HEK293T (cell line): ENCODE measurements at regions not wholly inside any gene's neighbourhood (a gene's known extent, or its start where the extent isn't known, plus 50 kb on each side); places are given as distances from the start of the nearest gene placed in this dataset.

Experiments
- CTCF ChIA-PET: fragments of 350-600 bp; formaldehyde crosslinking; extraction: SDS; loops from one replicate; lab custom pipeline; 2021; ENCODE audit warnings: antibody characterized with exemption, inconsistent platforms; lab: Yijun Ruan, JAX
- POLR2A ChIA-PET: fragments of 350-600 bp; formaldehyde crosslinking; extraction: SDS; loops from one replicate; lab custom pipeline; 2020; ENCODE audit warnings: antibody characterized with exemption, inconsistent platforms; lab: Yijun Ruan, JAX
- DNase-seq: peaks from one replicate; pipeline ENCODE4 v3.0.0; 2012; ENCODE audit warnings: mixed read lengths; ENCODE audit errors: extremely low spot score
- ARNT ChIP-seq: fragments of 450-650 bp; IDR thresholded peaks from 2 replicates; pipeline ENCODE4 v1.6.1; 2017; ENCODE audit warnings: mild to moderate bottlenecking
- BHLHE40 ChIP-seq: fragments of 450-650 bp; IDR thresholded peaks from 2 replicates; pipeline ENCODE4 v1.6.1; 2016; ENCODE audit warnings: mild to moderate bottlenecking, moderate library complexity, borderline replicate concordance
- CTBP1 ChIP-seq: fragments of 450-650 bp; IDR thresholded peaks from 2 replicates; pipeline ENCODE4 v1.6.1; 2016; ENCODE audit warnings: borderline replicate concordance
- ELF4 ChIP-seq: fragments of 450-650 bp; IDR thresholded peaks from 2 replicates; pipeline ENCODE4 v1.6.1; 2017; ENCODE audit warnings: antibody characterized with exemption
- FOXA1 ChIP-seq: fragments of 450-650 bp; IDR thresholded peaks from 2 replicates; pipeline ENCODE4 v1.6.1; 2016; ENCODE audit warnings: mild to moderate bottlenecking
- FOXK2 ChIP-seq: fragments of 450-650 bp; IDR thresholded peaks from 2 replicates; pipeline ENCODE4 v1.6.1; 2016; ENCODE audit warnings: mild to moderate bottlenecking
- FOXM1 ChIP-seq: fragments of 450-650 bp; IDR thresholded peaks from 2 replicates; pipeline ENCODE4 v1.6.1; 2017; ENCODE audit warnings: mild to moderate bottlenecking, borderline replicate concordance
- HDGF ChIP-seq: fragments of 450-650 bp; IDR thresholded peaks from 2 replicates; pipeline ENCODE4 v1.6.1; 2017; ENCODE audit warnings: antibody characterized with exemption, borderline replicate concordance
- L3MBTL2 ChIP-seq: fragments of 450-650 bp; conservative IDR thresholded peaks from 2 replicates; pipeline ENCODE4 v1.6.1; 2016; ENCODE audit warnings: mild to moderate bottlenecking
- LEF1 ChIP-seq: fragments of 450-650 bp; IDR thresholded peaks from 2 replicates; pipeline ENCODE4 v1.6.1; 2017; ENCODE audit warnings: mild to moderate bottlenecking, borderline replicate concordance
- NFRKB ChIP-seq: fragments of 450-650 bp; IDR thresholded peaks from 2 replicates; pipeline ENCODE4 v1.6.1; 2016; ENCODE audit warnings: mild to moderate bottlenecking, moderate library complexity
- PKNOX1 ChIP-seq: fragments of 450-650 bp; IDR thresholded peaks from 2 replicates; pipeline ENCODE4 v1.6.1; 2016
- SP1 ChIP-seq: fragments of 450-650 bp; IDR thresholded peaks from 2 replicates; pipeline ENCODE4 v1.6.1; 2017
- SUZ12 ChIP-seq: fragments of 450-650 bp; IDR thresholded peaks from 2 replicates; pipeline ENCODE4 v1.6.1; 2016; ENCODE audit warnings: mild to moderate bottlenecking
- TARDBP ChIP-seq: fragments of 450-650 bp; IDR thresholded peaks from 2 replicates; pipeline ENCODE4 v1.6.1; 2016
- ZNF384 ChIP-seq: fragments of 450-650 bp; IDR thresholded peaks from 2 replicates; pipeline ENCODE4 v1.6.1; 2016

DNA sequence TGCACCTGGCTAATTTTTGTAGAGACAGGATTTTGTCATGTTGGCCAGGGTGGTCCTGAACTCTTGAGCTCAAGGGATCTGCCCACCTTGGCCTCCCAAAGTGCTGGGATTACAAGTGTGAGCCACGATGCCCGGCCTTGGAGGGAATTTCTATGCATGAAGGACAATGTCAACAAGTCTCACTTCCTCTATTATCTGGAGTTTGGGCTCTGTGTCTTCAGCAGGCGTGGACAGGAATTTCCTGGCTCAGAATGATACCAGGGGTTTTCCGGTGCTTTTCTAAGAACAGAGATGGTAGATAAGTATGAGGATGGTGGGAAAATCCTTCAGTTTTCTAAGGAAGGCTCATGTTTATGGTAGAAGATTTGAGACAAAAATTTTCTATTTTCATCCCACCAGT lies 75.0 kb upstream of the CCDC60 start:
- TF ChIP-seq LEF1 (no peak), BHLHE40 (no peak), L3MBTL2 (no peak), ARNT (no peak), HDGF (no peak), SUZ12 (no peak), SP1 (no peak), CTBP1 (no peak), ELF4 (no peak), FOXM1 (no peak)
- ChIA-PET POLR2A (no interaction called here), CTCF (no interaction called here)

GRCh38 chr12:119262388-119262787 lies 72.1 kb upstream of the CCDC60 start:
- ChIA-PET POLR2A (no interaction called here), CTCF (no interaction called here)
- no peak for DNase-seq
- TF ChIP-seq SUZ12: no peak
- TF ChIP-seq ARNT: no peak
- no peak for TF ChIP-seq ELF4
- TF ChIP-seq FOXK2: no peak
- TF ChIP-seq HDGF: no peak
- no peak for TF ChIP-seq NFRKB
- no peak for TF ChIP-seq SP1
- no peak for TF ChIP-seq FOXM1
- no peak for TF ChIP-seq BHLHE40
- no peak for TF ChIP-seq CTBP1
- no peak for TF ChIP-seq PKNOX1
- TF ChIP-seq TARDBP: no peak
- TF ChIP-seq FOXA1: no peak
- TF ChIP-seq LEF1: no peak

More for the DNA sequence above, 75.0 kb upstream of the CCDC60 start:
- DNase-seq: no peak

GRCh38 chr12:119263466-119263865 lies 71.1 kb upstream of the CCDC60 start:
- ChIA-PET CTCF (no interaction called here), POLR2A (no interaction called here)
- TF ChIP-seq SUZ12 (no peak), SP1 (no peak), ELF4 (no peak), TARDBP (no peak), ZNF384 (no peak), BHLHE40 (no peak), L3MBTL2 (no peak), PKNOX1 (no peak), LEF1 (no peak), HDGF (no peak), FOXK2 (no peak), CTBP1 (no peak), FOXA1 (no peak), NFRKB (no peak), FOXM1 (no peak), ARNT (no peak)
- DNase-seq: no peak

- DNase-seq: no peak
- TF ChIP-seq ELF4 (no peak), PKNOX1 (no peak), L3MBTL2 (no peak), NFRKB (no peak), FOXK2 (no peak), LEF1 (no peak), SP1 (no peak), ARNT (no peak), ZNF384 (no peak), TARDBP (no peak), FOXM1 (no peak), HDGF (no peak), FOXA1 (no peak), SUZ12 (no peak), BHLHE40 (no peak), CTBP1 (no peak)
- CTCF ChIA-PET: no interaction called here
- POLR2A ChIA-PET: no interaction called here
Observed at GRCh38 chr12:119266963-119267362, 67.6 kb upstream of the CCDC60 start.

GRCh38 chr12:119274636-119275065 lies 59.9 kb upstream of the CCDC60 start:
- ChIA-PET POLR2A (no interaction called here), CTCF (interaction anchor here (1.1 kb wide), 1 partner anchor 9 kb away, joined by 3 read pairs; no protein-coding TSS in a partner anchor)
- TF ChIP-seq ZNF384 (no peak), SUZ12 (no peak), ELF4 (no peak), SP1 (no peak), PKNOX1 (no peak), FOXM1 (no peak), BHLHE40 (no peak), LEF1 (no peak)
- no peak for DNase-seq
